NCI-H2196 treated with DMSO at 0.1 percent for 48 hours (cell line): ENCODE measurements at regions not wholly inside any gene's neighbourhood (a gene's known extent, or its start where the extent isn't known, plus 50 kb on each side); places are given as distances from the start of the nearest gene placed in this dataset.

Source experiments
- DNase-seq: peaks from one replicate; lab custom pipeline; 2025; ENCODE audit not compliant: unreplicated experiment; lab: John Stamatoyannopoulos, UW

DNA sequence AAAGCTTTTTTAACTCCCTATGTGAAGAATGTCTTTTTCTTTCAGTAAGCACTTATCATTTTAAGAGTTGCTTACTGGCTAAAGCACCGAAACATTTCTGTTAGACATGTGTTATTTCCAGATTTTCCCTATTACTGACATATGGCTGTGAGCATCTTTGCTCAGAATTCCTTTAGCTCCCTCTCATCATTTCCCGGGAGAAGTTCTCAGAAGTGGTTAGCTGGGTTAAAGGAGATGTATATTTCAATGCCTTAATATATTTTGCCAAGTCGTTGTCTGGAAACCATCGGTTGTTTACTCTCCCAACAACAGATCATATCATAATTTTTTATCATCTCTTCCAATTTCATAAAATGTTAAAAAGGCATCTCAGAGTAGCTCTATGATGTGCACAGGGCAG is 396.5 kb downstream of the OCA2 start:
- no peak for DNase-seq

DNA sequence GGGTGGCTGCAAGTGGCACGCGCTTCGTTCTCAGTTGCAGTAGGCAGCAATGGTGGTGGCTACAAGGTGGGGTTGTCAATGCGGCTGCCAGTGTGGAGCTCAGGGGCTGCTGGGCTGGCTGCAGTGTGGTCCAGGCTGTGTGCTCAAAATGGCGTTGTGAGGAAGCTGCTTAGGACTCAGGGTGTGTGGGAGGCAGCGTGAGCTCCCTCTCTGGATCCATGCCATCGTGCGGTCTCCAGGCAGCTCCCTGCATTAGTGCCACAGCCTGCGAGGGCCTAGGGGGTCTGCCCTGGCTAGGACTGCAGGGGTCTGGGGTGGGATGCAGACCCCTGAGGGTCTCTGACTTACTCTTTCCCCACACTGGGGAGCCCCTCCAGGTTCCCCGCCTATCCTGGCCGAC is 397.2 kb downstream of the OCA2 start:
- DNase-seq: no peak

DNA sequence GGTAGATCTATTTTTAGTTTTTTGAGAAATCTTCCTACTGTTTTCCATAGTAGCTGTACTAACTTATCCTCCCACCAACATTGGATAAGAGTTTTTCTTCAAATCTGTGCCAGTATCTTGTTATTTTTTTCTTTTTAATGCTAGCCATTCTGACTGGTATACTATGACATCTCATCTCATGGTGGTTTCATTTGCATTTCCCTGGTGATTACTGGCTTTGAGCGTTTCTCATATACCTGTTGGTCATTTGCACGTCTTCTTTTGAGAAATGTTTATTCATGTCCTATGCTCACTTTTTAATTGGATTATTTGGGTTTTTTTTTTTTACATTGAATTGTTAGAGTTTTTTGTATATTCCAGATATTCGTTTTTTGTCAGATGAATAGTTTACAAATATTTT is 398.1 kb downstream of the OCA2 start:
- DNase-seq: no peak

GRCh38 chr15:27699699-27700098 is 399.4 kb downstream of the OCA2 start:
- DNase-seq: no peak

DNA sequence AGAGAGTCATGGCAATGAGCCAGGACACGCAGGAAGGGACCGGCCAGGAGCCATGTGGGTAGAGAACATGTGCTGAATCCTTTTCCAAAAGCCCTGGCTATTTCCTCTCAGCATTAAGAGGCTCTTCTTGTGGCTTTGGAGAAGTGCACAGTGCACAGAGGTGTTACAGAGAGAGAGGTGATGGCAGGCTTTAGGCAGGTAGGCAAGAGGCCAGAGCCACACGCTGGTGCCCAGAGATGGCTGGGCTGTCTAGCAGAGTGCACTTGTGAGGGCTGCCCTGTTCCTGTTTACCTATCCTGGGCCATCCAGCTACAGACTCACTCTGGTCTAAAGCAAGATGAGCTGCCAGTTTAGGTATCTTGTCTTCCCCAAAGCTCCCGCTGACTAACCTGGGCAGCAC is 402.6 kb downstream of the OCA2 start:
- no peak for DNase-seq

- no peak for DNase-seq
Measured at GRCh38 chr15:27695726-27696125, 403.4 kb downstream of the OCA2 start.

DNA sequence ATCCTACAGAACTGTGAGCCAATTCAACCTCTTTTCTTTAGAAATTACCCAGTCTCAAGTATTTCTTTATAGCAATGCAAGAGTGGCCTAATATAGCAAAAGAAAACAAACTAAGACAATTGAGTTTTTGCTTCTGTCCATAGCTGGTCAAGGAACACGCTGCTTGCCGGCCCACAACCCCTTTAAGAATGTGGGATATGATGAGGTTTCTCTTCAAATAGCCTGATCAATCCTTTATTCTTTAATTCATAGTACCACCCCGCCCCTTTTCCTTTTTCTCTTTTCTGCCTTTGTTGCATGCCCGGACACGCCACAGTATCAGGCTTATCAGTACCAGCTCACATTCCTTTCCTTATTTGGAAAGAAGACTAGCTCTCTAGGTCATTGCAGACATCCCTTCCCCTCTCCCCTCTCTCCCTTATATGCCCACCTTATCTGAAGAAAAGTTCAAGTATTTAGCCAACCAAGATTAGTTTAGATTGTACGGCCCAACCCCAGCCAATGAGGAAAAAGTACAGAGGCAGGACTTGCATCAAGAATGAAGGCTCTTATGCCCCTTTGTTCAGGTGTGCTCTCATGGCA is 404.5 kb downstream of the OCA2 start:
- no peak for DNase-seq

DNA sequence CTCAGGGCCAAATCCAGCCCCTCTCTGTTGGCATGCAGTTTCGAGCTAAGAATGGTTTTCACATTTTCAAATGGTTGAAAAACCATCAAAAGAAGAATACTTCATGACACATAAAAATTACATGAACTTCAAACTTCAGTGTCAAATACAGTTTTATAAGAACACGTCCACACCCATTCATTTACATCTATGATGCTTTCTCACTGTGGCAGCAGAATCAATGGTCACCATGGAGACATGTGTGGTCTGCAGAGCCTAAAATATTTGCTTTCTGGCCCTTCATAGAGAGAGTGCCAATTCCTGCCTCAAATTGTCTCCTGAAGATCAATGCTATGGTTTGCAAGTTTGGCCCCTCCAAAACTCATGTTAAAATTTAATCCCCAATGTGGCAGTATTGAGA is 405.8 kb downstream of the OCA2 start:
- no peak for DNase-seq

DNA sequence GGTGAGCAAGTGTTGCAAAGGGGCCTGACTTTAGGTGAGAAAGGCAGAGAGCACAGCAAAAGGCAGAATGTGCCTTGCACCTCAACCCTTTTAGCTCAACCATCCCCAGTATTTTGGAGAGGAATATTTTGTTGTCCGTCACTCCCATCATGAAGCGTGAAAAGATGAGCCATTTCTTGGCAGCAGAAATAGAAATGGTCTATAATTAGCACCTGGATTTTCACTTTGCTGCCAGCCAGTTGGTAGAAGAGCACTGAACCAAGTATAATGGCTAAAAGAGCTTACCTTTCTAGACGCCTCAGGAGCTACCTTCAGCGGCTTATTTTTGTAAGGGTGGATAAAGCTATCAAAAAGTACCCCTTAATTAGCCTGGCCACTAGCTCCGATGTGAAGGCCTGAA is 406.7 kb downstream of the OCA2 start:
- no peak for DNase-seq

GRCh38 chr15:27690290-27690689 is 408.8 kb downstream of the OCA2 start:
- DNase-seq: no peak

GRCh38 chr15:27686971-27687370 is 412.1 kb downstream of the OCA2 start:
- no peak for DNase-seq

GRCh38 chr15:27686369-27686768 is 412.7 kb downstream of the OCA2 start:
- no peak for DNase-seq

GRCh38 chr15:27685644-27686043 is 413.5 kb downstream of the OCA2 start:
- DNase-seq: no peak

GRCh38 chr15:27683121-27683520 is 416.0 kb downstream of the OCA2 start:
- DNase-seq: no peak

GRCh38 chr15:27681038-27681437 is 418.1 kb downstream of the OCA2 start:
- no peak for DNase-seq

DNA sequence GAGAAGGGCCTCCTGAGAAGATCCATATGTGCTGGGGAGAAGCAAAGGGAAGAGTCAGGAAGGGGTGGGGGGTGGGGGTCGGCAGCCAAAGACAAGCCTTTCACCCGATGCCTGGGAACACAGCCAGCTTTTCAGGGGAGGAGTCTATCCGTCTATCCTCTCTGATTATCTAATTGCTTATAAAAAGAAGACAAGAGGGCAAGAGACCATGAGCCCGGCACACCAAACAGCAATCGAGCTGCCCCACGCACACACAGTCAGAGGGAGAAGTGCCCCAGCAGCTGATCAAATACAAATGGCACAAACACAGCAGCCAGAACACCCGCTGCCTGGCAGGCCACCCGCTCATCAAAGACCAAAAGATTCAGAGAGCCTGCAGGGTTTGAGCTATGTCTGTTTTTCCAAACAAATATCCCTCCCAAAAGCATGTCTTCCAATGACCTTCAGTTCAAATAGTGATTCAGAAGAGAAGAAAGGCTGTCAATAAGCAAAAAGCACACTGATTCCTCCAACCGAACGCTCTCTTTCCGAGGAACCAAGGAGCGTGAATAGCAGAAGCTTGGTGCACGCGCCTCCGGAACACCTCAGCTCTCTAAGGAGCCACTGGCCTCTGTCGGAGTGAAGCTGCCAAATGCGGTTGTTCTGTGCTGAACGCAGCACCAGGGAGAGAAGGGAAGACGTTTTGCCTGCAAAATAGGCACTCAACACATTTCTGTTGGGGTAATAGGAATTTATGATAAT is 419.2 kb downstream of the OCA2 start:
- DNase-seq: peak; percentile 47

GRCh38 chr15:27679203-27679602 is 419.9 kb downstream of the OCA2 start:
- no peak for DNase-seq

DNA sequence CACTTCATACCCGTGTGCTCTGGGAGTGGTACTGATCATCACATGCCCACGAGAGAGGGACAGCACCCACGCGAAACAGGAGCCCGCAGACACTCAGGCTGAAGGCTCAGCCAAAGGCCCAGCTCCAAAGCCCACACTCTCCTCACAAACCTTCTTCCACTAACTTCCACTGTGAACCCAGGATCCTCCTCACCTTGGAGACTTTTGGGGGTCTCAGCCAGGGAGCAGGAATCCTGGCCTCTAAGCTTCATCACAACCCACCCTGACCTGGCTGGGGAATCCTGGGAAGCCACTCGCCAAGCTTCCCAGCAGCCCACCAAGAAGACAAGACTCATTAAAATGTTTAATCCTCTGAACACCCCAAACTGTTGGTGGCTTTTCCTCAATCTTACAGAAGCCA is 421.2 kb downstream of the OCA2 start:
- no peak for DNase-seq

GRCh38 chr15:27676647-27677046 is 422.5 kb downstream of the OCA2 start:
- DNase-seq: no peak

- no peak for DNase-seq
Measured at GRCh38 chr15:27675571-27675970, 423.5 kb downstream of the OCA2 start.

GRCh38 chr15:27674826-27675225 is 424.3 kb downstream of the OCA2 start:
- DNase-seq: no peak

GRCh38 chr15:27673766-27674445 is 425.2 kb downstream of the OCA2 start:
- no peak for DNase-seq
